Lung (tissue), 11 donors: ENCODE measurements at regions not wholly inside any gene's neighbourhood (a gene's known extent, or its start where the extent isn't known, plus 50 kb on each side); places are given as distances from the start of the nearest gene placed in this dataset.
A peak's percentile ranks its signal among the peaks of the same experiment; 100 is the strongest.

Source experiments
- ATAC-seq: fragments of 200-7000 bp; cut with Tn5 transposase; one replicate; pipeline ENCODE4 v1.9.1; 2020; ENCODE audit warnings: moderate number of reproducible peaks; ENCODE audit not compliant: insufficient read depth, low FRiP score
- DNase-seq, 3 donors: peaks; one replicate each; pipeline ENCODE4 v3.0.0-alpha.2; 2013 to 2017
- H3K27ac ChIP-seq, 2 donors: one replicate each; pipeline ENCODE4 v1.5.1; 2013; ENCODE audit warnings: mild to moderate bottlenecking in 2 of 2, moderate library complexity in 2 of 2, control low read depth in 1 of 2, inconsistent platforms in 1 of 2, low read depth in 1 of 2, low read length in 1 of 2
- H3K27me3 ChIP-seq, 3 donors: one replicate each; pipeline ENCODE4 v1.5.1; 2013; ENCODE audit warnings: low read length in 2 of 3; ENCODE audit not compliant: control insufficient read depth in 3 of 3, insufficient read depth in 3 of 3
- H3K36me3 ChIP-seq, 4 donors: one replicate each; pipeline ENCODE4 v1.5.1; 2013; ENCODE audit warnings: low read length in 4 of 4, mild to moderate bottlenecking in 1 of 4, moderate library complexity in 1 of 4; ENCODE audit not compliant: control insufficient read depth in 4 of 4, insufficient read depth in 4 of 4
- H3K4me1 ChIP-seq, 5 donors: one replicate each; pipeline ENCODE4 v1.5.1; 2013; ENCODE audit warnings: low read length in 5 of 5, mild to moderate bottlenecking in 2 of 5, moderate library complexity in 1 of 5; ENCODE audit not compliant: control insufficient read depth in 5 of 5, insufficient read depth in 5 of 5
- H3K4me3 ChIP-seq: one replicate; pipeline ENCODE4 v1.5.1; 2013; ENCODE audit warnings: mild to moderate bottlenecking, control low read depth, moderate library complexity
- H3K9ac ChIP-seq, 2 donors: one replicate each; pipeline ENCODE4 v1.5.1; 2013; ENCODE audit warnings: low read length in 2 of 2, control low read depth in 1 of 2; ENCODE audit not compliant: insufficient read depth in 1 of 2
- H3K9me3 ChIP-seq, 4 donors: one replicate each; pipeline ENCODE4 v1.5.1; 2013; ENCODE audit warnings: low read length in 3 of 4, mild to moderate bottlenecking in 1 of 4, moderate library complexity in 1 of 4; ENCODE audit not compliant: control insufficient read depth in 4 of 4, insufficient read depth in 3 of 4
- CTCF ChIP-seq: IDR thresholded peaks from 2 replicates; pipeline ENCODE4 v1.5.1; 2012; ENCODE audit warnings: mild to moderate bottlenecking; ENCODE audit errors: control extremely low read depth, extremely low read depth
- WGBS, 2 donors: extraction: QIAGEN DNeasy Blood & Tissue Kit; methylation state at CpG; one replicate each; pipeline ENCODE4 v1.1.7; 2013; 5-methylcytosine and 5-hydroxymethylcytosine counted together
- donor health status: control.
- donor health status: control.
- donor health status: Bipolar disorder and iron deficiency.
- donor health status: healthy.
- donor health status: DM: yes; HTN: yes; CAD: no.

GRCh38 chr6:81997090-81997926, 244.8 kb upstream of the TENT5A start:
- DNase-seq (no peak), ATAC-seq (peak; percentile 47)
- TF ChIP-seq CTCF: no peak
- no peaks in the 10 kb centered on the region for H3K9me3 ChIP-seq
- no peaks in the 10 kb centered on the region for H3K36me3 ChIP-seq
- no peak overlapping the region for H3K4me3 ChIP-seq
- H3K27me3 ChIP-seq: no peaks in the 10 kb centered on the region
- H3K9ac ChIP-seq: no peak overlapping the region
- H3K4me1 ChIP-seq: no peaks in the 10 kb centered on the region
- H3K27ac ChIP-seq: no peak overlapping the region
- 33 to 40% methylated on average over 4 of the region's 4 CpGs for WGBS, 2 donors

GRCh38 chr6:81996414-81996813, 243.9 kb upstream of the TENT5A start:
- 87 to 97% methylated on average over 4 of the region's 4 CpGs for WGBS, 2 donors
- Histone ChIP-seq H3K36me3 (no peaks in the 10 kb centered on the region), H3K9me3 (no peaks in the 10 kb centered on the region), H3K4me1 (no peaks in the 10 kb centered on the region), H3K9ac (no peak overlapping the region), H3K4me3 (no peak overlapping the region), H3K27ac (no peak overlapping the region), H3K27me3 (no peaks in the 10 kb centered on the region)
- no peak for DNase-seq
- ATAC-seq: no peak
- TF ChIP-seq CTCF: no peak

- H3K36me3 ChIP-seq: no peaks in the 10 kb centered on the region
- DNase-seq: no peak
- H3K9me3 ChIP-seq: no peaks in the 10 kb centered on the region
- no peak overlapping the region for H3K27ac ChIP-seq
- H3K27me3 ChIP-seq: no peaks in the 10 kb centered on the region
- no peak overlapping the region for H3K9ac ChIP-seq
- ATAC-seq: no peak
- WGBS, 2 donors: 75 to 77% methylated on average over 1 of the region's 1 CpG
- TF ChIP-seq CTCF: no peak
- no peaks in the 10 kb centered on the region for H3K4me1 ChIP-seq
- H3K4me3 ChIP-seq: no peak overlapping the region
These were observed 243.2 kb upstream of the TENT5A start for GRCh38 chr6:81995548-81996289.
